ENCODE measurements at regions not wholly inside any gene's neighbourhood (a gene's known extent, or its start where the extent isn't known, plus 50 kb on each side); places are given as distances from the start of the nearest gene placed in this dataset.

DNA sequence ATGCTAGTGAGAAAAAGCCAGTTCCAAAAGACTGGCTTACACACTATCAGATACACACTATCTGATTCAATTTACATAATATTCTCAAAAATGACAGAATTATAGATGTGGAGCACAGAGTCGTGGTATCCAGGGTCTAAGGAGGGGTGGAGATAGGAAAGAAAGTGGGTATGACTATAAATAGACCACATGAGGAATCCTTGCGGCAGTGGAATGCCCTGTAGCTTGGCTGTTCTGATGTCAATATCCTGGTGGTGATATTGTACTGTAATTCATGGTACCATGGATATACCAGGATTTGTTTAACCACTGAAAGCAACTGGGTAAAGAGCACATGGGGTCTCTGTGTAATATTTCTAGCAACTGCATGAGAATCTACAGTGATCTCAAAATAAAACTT lies 67.7 kb upstream of the TMEM72 start:
- no peak for TF ChIP-seq POLR2A (IDR thresholded peaks at IDR 0.05)
- TF ChIP-seq, protein P1, sequence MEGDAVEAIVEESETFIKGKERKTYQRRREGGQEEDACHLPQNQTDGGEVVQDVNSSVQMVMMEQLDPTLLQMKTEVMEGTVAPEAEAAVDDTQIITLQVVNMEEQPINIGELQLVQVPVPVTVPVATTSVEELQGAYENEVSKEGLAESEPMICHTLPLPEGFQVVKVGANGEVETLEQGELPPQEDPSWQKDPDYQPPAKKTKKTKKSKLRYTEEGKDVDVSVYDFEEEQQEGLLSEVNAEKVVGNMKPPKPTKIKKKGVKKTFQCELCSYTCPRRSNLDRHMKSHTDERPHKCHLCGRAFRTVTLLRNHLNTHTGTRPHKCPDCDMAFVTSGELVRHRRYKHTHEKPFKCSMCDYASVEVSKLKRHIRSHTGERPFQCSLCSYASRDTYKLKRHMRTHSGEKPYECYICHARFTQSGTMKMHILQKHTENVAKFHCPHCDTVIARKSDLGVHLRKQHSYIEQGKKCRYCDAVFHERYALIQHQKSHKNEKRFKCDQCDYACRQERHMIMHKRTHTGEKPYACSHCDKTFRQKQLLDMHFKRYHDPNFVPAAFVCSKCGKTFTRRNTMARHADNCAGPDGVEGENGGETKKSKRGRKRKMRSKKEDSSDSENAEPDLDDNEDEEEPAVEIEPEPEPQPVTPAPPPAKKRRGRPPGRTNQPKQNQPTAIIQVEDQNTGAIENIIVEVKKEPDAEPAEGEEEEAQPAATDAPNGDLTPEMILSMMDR (IDR thresholded peaks at IDR 0.05), result no peak

All from esophagus squamous epithelium (tissue), 4 donors.